Suprapubic skin (tissue), 4 donors: ENCODE measurements at regions not wholly inside any gene's neighbourhood (a gene's known extent, or its start where the extent isn't known, plus 50 kb on each side); places are given as distances from the start of the nearest gene placed in this dataset.

ENCODE experiments used
- EP300 ChIP-seq: sonication (generic); formaldehyde crosslinking; IDR thresholded peaks from one replicate; pipeline ENCODE4 v1.6.1; 2017; ENCODE audit warnings: antibody characterized with exemption
- POLR2A ChIP-seq, 2 donors: fragments of 450-650 bp; IDR thresholded peaks; one replicate each; pipeline ENCODE4 v1.6.1; 2017; ENCODE audit warnings: antibody characterized with exemption in 2 of 2, mild to moderate bottlenecking in 2 of 2, moderate library complexity in 2 of 2
- POLR2AphosphoS5 ChIP-seq, 3 donors: sonication (generic); formaldehyde crosslinking; IDR thresholded peaks; one replicate each; pipeline ENCODE4 v1.6.1; 2017; ENCODE audit warnings: antibody characterized with exemption in 3 of 3
- TF ChIP-seq, protein P1 (sequence below), 2 donors: fragments of 200-600 bp in 1 of 2; fragments of 450-650 bp in 1 of 2; sonication (generic) in 1 of 2; IDR thresholded peaks; one replicate each; pipeline ENCODE4 v1.5.1; 2016 to 2019; ENCODE audit warnings: antibody characterized with exemption in 2 of 2, mild to moderate bottlenecking in 1 of 2, moderate library complexity in 1 of 2

DNA sequence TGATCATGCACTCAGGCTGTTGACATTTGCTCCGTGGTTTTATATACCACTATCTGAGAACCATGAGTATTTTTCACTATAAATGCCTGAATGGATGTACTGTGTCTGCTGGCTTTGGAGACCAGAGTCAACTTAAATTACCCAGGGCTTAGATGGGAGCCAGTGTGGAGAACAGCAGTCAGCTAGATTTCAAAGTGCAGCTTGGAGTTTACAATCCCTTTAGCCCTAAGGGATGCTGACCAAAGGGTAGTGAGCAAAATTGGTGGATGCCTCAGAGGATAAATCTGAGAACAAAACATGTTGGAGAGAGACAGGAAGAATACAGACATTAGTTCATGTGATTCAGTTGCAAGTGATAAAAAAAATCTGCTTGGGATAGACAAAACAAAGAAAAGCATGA lies 327.5 kb downstream of the C11orf87 start:
- TF ChIP-seq, protein P1, sequence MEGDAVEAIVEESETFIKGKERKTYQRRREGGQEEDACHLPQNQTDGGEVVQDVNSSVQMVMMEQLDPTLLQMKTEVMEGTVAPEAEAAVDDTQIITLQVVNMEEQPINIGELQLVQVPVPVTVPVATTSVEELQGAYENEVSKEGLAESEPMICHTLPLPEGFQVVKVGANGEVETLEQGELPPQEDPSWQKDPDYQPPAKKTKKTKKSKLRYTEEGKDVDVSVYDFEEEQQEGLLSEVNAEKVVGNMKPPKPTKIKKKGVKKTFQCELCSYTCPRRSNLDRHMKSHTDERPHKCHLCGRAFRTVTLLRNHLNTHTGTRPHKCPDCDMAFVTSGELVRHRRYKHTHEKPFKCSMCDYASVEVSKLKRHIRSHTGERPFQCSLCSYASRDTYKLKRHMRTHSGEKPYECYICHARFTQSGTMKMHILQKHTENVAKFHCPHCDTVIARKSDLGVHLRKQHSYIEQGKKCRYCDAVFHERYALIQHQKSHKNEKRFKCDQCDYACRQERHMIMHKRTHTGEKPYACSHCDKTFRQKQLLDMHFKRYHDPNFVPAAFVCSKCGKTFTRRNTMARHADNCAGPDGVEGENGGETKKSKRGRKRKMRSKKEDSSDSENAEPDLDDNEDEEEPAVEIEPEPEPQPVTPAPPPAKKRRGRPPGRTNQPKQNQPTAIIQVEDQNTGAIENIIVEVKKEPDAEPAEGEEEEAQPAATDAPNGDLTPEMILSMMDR (IDR thresholded peaks at IDR 0.05), result no peak
- TF ChIP-seq POLR2AphosphoS5 (IDR thresholded peaks at IDR 0.05) (no peak), POLR2A (IDR thresholded peaks at IDR 0.05) (no peak), EP300 (no peak)
